Esophagus mucosa (tissue), 1 donor: ENCODE measurements at regions not wholly inside any gene's neighbourhood (a gene's known extent, or its start where the extent isn't known, plus 50 kb on each side); places are given as distances from the start of the nearest gene placed in this dataset.

Experiments used
- ATAC-seq: fragments of 200-7000 bp; cut with Tn5 transposase; one replicate; pipeline ENCODE4 v1.9.1; 2020
- donor health status: DM: yes; HTN: yes; CAD: no.

DNA sequence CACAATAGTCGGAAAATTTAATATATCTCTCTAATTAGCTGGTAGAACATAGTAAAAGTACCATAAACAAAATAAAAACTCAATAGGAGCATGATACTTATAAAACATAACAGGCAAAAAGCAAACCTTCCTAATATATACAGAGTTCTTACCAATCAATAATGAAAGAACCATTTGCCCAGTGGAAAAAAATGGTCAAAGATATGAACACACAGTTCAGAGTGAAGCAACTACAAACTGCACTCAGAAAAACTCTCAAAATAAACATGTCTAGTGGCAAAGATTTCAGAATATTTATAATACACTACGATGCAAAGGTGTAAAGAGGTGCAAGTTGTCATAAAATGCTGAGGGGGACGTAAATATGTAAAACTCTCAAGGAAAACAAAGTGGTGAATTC is 576.2 kb upstream of the CTNND2 start:
- no peak for ATAC-seq

DNA sequence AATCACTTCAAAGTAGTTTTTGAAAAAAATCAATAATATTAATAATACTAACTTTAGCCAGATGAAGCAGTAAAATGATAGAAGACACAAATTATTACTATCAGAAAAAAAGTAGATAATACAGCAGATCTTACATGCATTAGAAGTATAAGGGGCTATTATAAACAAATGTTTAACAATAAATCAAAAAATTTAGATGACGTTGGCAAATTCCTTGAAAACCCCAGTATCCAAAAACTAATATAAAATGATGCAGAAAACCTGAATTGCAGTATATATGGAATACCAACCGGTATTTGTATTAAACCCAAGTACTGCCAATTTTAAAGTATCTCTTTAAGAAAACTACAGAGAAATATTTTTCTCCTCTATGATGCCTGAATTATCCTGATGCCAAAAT is 573.3 kb upstream of the CTNND2 start:
- ATAC-seq = no peak

DNA sequence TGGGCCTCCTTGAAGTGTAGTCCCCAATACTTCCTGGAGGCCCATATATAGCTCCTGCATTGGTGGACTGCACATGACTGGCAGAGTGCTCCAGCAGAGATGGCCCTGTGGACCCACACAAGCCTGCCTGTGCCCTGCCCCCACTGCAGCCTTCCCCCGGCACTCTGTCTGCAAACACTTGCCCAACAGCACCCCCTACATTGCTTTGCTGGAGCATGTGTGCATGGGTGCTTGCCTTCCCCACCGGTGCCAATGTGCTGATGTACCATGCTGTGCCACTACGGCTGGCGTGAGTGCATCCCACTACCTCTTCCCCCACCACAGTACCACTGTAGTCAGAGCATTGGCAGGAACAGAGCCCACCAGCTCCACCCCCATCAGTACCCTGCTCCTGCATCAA is 563.6 kb upstream of the CTNND2 start:
- ATAC-seq = no peak

DNA sequence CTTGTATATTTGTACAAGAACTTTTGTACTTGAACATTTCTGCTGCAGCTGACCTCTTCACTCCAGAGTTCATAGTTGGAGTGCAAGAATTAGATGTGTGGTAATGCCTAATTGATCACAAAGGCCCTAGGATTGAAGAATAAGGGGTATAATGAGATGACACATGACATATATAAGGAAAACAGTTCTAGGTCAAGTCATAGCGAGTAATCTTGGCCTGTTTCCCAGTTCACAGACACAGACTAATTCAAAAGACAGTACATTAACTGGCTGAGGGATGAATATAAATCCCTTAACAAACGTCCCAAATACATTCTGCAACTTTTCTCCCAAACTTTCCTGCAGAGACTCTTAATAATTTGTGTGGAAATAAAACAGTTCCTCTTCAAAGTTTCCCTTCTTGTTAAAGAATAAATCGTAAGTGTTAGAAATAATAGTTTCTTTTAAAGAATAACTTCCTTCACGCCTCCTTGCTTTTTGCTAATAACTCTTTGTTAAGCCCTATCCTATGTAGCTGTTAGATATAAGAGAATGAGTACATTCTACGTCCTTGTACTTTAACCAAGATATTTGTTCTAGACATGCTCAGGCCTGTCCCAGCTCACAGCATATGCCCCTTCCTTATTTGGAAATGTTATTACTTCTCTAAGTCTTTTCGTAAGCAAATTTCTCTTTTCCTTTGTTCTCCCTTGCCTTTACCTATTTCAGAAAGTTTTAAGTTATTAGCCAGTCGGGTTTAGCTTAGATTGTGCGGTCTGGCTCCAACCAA is 556.4 kb upstream of the CTNND2 start:
- ATAC-seq = peak; percentile 84

DNA sequence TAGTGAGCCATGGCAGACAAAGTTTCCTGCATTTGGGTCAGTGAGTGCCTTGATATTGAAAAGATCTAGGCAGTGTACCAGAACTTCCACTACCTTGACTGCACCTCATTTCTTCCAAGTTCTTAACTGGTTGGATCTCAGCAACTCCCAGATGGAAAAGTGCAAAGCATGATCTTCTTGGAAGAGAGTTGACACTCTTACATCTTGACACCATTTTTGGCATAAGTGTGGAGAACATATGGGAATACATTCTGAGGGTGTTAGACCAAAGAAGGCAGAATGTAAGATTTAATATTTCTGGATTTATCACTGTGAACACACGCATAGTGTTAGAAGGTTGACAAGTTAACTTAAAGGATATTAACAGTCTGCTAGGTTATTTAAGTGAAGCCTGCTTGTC is 555.1 kb upstream of the CTNND2 start:
- no peak for ATAC-seq

DNA sequence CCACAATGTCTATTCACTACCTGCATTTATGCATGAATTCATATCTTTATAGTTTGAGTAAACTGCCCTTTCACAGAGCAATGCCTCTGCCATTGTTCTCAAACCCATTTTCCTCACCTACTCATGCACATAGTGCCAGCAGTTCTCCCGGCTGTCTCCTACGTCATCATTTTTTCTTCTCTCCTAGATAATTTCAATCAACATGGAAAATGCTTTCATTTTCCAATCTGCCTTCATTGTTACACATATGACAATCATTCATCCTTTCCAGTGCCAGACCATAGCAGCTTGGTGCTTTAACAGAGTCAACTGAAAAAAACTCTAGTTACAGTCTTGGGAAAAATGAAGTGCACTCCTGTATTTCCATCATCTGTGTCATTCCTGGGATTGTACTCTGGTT is 514.8 kb upstream of the CTNND2 start:
- ATAC-seq = no peak

DNA sequence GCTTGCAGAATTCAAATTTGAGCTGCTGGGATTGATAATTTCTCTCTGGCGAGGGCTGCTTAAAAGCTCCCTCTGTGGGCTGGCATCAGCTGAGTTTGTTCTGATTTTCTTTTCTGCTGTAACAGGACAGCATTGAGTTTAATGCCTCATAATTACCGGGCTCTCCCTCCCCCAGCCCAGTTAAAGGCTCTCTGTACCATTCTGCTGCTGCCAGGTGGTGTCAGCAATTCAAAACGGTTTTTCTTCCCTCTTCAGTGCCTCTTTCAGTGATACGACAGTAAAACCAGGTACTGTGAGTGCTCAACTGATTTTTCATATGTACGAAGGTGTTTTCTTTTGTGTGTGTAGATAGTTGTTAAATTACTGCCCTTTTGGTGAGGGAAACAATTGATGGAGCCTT is 509.3 kb upstream of the CTNND2 start:
- no peak for ATAC-seq

DNA sequence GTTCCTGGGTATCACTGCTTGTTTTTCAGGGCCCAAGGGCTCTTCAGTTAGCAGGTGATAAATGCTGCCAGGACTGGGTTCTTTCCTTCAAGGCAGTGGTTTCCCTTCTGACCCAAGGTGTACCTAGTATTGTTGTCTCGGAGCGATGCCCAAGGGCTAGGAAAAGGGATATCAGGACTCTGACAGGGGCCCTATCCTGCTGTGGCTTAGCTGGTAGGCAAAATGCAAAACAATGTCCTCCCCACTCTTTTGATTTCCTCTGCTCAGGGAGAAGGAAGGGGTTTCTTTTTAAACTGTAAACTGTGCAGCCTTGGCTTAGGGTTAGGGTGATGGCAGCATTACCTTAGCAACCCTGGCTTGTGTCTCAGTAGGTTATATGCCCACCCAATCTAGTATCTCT is 508.8 kb upstream of the CTNND2 start:
- ATAC-seq = no peak

DNA sequence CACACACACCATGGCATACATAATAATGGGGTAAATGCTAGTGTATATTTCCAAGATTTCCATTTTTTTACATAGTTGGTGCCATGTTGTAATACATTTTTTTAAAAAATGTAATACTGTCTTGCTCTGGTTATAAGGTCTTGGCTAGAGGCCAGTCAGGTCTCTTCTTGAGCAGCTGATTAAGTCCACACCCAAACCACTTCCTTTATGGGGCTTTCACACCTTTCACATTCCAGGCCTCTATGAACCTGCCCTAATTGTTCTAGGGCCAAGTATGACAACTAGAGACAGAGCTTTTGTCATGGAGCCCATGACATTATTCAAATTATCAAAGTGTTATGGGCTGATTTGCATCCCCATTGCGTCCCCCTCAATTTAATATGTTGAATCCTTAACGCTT is 495.6 kb upstream of the CTNND2 start:
- ATAC-seq = peak; percentile 64

DNA sequence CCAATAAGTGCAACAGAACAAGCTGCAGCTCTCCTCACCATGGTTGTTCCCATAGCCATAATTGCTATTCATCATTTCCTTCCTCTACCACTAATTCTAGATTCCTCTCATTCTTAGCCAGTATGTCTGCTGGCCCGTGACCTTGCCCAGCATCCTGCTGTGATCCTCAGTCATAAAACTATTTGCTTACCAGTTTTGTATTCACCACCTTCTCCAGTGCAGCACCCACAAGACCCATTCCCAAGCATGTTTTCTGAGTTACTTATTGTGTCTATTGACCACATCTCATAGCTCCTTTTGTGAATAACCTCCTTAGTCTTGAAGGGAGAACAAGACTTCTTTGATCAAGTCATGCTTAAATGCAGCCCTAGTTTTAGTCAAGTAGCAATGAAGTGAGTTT is 488.0 kb upstream of the CTNND2 start:
- ATAC-seq = no peak

DNA sequence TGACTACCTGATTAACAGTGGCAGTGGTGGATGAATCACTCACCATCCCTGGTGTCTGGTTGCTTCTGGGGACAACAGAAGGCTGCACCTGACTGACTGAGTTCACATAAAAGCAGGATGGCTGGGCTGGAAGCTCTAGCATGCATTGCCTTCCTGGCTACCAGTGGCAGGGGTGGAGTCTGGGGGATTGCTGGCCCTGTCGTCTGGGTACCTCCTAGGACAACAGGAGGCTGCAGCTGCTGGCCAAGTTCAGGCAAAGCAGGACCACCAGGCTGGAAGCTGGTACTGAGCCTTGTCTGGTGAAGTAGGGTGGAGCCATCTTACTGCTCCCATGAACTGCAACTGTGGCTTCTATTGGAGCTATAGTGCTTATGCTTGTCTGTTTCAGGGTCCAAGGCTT is 480.8 kb upstream of the CTNND2 start:
- no peak for ATAC-seq

DNA sequence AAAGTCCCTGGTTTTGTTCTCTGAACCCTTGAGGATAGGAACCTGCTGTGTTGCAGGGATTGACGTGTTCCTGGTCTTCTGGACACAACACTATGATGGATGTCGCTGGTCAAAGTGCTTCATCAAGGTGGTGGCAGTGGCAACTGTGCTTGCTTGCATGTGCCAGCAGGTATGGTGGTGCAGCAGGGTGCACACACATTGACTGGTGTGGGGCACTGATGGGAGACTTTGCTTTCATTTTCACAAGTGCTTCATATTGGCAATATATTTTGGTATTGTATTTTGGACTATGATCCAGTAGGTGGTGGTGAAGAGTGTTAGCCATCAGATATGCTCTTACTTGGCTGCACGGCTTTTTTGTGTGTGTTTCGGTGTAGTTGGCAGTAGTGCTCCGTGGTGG is 479.8 kb upstream of the CTNND2 start:
- ATAC-seq = no peak

DNA sequence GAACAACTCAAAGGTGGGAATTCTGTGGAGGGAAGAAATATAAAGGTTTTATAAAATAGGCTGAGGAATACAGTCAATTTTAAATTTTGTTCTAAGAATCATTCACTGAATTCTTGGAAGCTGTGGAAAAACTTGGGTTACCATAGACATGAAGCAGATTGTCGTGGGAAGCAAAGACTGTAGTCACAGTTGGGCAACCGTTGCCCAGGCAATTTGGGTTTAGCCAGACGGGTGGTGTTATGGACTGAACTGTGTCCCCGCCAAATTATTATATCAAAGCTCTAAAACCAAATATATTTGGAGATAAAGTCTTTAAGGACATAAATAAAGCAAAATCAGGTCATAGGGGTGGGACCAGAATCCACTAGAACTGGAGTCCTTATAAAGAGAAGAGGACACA is 463.7 kb upstream of the CTNND2 start:
- no peak for ATAC-seq

DNA sequence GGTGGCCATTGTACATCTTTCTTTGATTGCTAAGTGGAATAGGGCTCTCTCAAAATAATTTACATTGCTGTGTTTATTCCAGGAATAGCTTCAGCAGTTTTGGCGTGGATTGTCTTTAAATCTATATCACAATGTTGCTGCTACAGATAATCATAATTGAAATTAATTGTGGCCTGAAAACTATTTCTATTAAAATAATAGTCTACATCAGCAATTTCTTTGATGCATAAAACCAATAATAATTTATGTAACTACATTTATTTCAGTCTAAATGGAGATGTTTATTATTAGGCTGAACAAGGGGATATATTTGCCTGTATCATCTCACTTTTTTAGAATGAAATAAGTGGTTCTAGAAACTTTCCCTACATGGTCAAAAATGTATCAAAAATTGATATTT is 456.0 kb upstream of the CTNND2 start:
- no peak for ATAC-seq

DNA sequence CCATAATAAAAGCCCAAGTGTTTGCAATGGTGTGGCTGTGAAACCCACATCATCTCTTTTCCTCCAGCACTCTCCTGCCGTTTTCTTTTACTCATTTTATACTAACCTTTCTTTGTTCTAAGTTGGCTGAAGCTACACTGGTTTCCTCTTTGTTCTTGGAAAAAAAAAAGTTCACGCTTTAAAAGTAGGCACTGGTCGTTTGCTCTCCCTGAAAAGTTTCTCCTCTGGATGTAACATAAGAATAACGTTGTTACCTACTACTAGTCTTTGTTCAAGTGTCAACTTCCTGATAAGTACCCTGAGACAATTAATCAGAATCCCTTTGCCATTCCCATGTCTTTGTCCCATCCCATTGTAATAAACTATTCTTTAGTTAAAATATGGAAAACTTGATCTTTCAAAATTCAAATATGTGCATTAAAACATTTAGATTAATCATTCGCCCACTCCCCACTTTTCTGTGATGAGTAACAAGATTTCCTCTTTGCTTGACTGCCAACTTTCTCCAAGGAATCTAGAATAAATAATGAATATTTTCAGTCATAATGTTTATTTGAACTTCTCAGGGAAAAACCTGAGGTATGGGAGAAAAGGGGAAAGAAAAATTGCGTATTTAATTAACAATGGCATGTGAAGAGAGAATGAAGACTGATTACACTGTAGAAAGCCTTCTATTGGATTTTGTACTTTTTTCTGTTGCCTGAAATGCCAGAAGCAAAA is 454.3 kb upstream of the CTNND2 start:
- ATAC-seq = no peak

DNA sequence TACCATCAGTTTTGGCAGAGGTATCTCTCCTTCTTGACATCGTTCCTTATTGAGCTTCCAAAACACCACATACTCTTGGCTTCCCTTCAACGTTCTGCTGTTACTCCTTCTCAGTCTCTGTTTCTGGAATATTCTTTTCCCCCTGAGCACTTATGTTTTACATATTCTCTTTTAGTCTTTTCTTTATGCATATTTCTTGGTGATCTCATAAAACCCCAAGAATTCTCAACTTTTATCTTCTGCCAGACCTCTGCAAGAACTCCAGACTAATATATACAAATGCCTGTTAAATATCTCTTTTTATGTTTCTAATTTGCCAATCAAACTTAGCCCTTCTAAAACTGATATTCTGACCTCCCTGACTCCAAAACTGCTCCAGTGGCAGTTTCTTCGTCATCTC is 453.4 kb upstream of the CTNND2 start:
- ATAC-seq = no peak

DNA sequence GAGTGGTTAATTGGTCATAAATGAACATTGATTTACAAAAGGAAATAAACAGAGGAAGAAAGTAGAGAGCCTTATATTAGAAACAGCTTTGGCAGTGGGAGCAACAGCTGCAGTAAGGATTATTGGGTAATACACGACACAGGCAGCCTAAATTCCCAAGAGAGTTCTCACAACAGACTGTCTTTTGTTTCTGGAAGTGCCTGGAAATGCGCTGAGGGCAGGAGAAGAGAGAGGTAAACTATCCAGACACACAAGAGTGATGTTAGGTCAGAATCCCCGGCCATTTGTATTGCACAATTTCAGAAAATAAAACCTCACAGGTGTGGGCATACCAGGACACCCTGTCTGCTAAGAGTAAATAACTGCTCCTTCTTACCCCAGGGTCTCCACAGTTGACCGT is 450.4 kb upstream of the CTNND2 start:
- no peak for ATAC-seq

DNA sequence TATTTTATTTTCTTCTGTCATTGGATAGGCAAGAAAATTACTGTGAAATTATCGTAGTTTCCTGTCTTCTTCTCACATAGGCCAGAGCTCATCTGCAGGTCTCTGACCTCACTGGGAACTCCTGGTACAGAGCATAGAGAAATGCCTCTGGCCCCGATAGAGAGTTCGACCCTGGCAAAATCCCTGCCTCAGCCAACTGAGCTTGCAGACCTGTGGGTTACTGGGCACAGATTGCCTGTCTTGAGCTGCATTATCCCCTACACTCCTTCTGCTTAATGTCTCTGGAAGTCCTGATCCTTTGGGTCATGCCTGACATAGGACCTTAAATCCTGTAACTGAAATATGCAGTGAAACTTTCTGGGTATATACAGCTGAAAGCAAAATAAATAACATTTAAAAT is 439.3 kb upstream of the CTNND2 start:
- no peak for ATAC-seq

DNA sequence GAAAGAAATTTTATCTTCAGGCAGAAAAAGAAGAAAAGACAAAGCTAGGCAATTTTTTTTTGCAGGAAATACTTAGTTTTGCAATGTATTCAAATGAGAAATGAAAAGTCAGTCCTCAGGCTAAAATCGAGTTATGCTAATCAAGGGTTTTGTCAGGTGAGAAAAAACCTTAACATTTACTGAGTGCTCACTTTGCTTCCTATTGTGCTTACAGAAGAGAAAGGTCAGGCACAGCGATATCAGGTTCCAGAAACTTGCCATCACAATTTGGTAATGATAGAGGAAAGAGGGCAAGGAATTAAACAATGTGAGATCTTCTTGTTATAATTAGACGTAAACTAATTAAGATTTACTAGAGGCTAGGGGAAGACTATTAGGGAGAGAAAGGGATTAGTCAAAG is 431.7 kb upstream of the CTNND2 start:
- ATAC-seq = no peak

DNA sequence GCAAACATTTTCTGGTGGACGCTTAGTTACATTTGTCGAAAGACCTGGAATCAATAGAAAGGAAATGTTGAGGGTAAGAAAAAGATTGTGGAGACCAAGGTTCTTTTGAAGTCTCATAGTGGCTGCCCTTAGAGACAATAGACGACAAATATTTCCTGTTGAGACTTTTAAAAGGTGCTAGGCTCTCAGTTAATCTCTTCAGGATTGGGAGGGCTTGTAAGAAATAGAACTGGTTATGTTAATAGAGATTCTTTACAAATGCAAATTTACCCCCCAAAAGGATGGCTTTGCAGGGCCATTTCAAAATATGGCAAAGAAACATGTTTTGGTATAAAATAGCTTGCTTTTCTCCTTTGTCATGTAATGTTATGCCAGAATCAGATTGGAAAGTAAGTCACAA is 428.2 kb upstream of the CTNND2 start:
- no peak for ATAC-seq

DNA sequence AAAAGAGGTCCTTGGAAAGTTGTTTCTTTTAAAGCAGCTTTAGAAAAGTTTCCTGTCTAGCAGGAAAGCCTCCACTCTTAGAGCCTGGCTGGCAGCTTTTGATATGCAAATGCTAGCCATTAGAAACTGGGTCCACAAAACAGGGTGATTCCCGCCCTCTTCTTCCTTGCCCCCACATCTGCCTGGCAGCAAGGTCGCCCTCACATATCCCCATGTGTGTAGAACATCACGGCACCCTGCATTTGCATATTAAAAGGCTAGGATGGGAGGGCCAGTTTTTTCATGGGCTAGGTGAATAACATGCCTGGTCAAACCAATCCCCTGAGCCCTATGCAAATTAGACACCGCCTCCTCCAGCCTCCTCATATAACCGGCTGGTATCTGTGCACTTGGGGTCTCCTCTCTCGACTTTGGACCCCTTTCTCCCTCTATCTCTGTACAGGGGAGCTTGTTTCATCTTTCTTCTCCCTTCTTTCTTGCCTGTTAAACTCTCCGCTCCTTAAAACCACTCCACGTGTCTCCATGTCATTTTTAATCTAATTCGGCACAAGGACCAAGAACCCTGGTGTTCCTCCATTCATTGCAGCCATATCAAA is 426.8 kb upstream of the CTNND2 start:
- no peak for ATAC-seq

DNA sequence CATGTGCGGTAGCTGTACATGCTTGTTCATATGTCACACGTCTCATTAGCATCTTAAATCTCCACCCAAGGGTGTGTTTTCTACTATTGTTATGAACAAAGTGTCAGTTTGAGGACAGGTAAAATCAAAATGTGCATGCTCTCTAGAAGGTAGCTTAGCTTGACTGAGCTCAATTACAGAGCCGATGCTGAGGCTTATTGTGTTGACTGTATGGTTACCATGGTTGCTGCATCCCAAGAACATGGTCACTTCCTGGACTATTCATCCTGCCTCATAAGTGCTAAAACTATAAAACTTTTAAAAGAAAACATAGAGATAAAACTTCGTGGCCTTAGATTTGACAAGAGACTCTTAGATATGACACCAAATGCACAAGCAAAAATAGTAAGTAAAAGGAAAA is 426.1 kb upstream of the CTNND2 start:
- ATAC-seq = no peak

DNA sequence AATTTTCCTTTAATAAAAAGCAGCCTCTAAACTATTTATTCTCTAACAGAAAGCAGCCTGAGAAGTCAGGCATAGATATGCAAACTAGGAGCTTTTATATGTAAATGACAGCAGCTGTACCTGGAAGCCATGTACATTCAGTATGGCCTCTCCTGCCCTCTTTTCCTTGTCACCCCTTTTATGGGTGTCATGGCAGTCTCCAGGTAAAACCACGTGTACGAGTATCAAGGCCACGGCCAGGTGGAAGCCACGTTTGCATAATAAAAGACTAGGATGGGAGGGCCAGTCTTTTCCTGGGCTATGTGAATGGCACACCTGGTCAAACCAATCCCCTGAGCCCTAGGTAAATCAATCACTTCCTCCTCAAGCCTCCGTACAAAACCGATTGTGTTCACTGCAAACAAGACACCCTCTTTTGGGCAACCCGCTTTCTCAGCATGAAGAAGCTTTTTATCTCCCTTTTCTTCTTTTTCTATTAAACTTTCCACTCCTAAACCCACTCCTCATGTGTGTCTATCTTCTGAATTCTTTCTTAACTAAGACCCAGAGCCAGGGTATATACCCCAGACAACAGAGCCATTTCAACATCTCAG is 419.5 kb upstream of the CTNND2 start:
- no peak for ATAC-seq

DNA sequence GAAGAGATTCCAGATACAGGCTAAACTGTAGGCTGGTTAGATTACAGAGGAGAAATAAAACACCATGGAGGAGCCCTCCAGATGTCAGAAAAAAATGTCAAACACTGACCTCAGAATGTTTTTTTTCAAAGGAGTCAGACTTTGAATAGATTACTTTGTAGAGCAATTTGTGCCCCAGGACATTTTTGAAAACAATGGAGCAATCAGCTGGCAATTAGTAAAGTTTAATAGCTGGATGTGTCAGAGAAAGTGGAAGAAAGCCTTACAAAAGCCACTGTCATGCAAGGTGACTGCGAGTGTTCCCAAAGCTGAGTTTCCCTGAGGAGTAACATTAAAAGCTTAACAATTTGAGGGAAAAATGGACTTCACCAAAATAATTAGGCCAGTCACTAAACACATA is 417.8 kb upstream of the CTNND2 start:
- no peak for ATAC-seq
